ENCODE measurements at regions not wholly inside any gene's neighbourhood (a gene's known extent, or its start where the extent isn't known, plus 50 kb on each side); places are given as distances from the start of the nearest gene placed in this dataset.

DNA sequence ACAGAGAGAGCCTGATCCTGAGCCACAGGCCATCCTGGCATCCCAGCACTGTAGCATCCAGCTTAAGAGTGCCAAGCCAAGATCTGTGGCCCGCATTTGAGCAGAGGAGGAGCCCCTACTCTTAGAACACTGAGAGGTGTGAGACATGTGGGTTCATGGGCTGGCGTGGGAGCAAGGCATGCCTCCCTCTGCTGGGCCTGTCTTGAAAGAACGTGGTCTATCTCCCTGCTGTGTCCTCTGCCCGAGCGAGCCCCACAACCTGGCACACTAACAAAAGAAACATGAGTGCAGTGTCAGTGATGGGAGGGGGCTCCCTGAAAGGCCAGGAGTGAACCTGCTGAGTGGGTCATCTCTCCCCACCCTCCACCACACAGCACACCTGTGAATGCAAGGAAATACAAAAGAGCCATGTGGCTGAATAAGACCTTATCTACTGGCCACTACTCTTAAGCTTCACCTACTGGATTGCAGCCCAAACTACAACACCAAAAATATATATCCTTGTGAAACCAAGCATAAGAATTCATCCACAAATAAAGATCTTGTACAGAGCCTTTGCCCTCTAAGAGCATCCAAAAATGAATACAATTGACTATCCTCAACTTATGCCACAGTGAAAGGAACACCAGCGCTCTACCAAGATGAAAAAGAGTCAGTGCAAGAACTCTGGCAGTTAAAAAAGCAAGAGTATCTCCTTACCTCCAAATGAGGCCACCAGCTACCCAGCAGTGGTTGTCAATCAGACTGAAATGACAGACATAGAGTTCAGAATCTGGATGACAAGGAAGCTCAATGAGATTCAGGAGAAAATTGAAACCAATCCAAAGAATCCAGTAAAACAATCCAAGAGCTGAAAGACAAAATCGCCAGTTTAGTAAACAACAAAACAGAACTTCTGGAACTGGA lies 259.4 kb upstream of the DAB1 start:
- no peak overlapping the region for H3K4me3 ChIP-seq (ENCODE audit: low read depth, low read length)
- no peak for DNase-seq (ENCODE audit: low read depth)
- no peak for TF ChIP-seq CTCF (IDR thresholded peaks at IDR 0.05; ENCODE audit: insufficient read depth, low read depth, low read length, missing control alignments)

DNA sequence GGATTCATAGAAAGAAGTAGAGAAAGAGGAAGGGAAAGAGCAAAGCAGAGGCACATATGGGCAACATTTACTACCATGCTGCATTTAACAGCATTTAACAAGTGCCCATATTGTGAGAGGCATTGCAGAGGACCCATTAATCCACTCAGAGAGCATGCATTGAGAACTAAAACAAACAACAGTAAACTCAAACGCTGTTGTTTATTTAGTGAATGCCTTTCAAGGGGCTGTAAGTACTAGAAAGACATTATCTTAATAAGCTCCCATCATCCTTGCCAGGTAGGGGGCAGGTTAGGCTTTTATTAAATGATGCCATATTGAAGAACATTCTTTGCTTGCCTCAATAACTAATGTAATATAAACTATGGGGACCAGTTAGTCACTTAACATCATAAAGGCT lies 254.3 kb upstream of the DAB1 start:
- H3K4me3 ChIP-seq (ENCODE audit: low read depth, low read length) = no peak overlapping the region
- no peak for DNase-seq (ENCODE audit: low read depth)

DNA sequence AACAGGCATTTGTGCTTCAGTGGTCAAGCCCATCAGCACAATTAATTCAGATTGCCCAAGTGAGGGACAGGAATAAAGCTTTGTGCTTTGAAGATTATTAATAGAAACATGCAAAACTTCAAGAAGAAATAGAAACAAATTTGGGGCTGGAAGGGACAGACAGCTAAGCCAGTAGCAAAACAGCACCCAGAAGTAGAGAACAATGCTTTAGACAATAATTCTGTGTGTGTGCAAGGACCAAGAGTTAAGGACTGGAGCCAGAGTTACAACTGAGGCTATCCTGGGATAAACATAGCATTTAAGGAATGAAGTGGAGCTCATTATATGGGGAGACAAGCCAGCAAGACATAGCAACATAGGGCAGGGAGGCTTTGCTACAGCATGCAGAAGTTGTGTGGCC lies 251.9 kb upstream of the DAB1 start:
- no peak overlapping the region for H3K4me3 ChIP-seq (ENCODE audit: low read depth, low read length)
- no peak for TF ChIP-seq CTCF (IDR thresholded peaks at IDR 0.05; ENCODE audit: insufficient read depth, low read depth, low read length, missing control alignments)
- no peak for DNase-seq (ENCODE audit: low read depth)

More for the DNA sequence above, 254.3 kb upstream of the DAB1 start:
- TF ChIP-seq CTCF (IDR thresholded peaks at IDR 0.05; ENCODE audit: insufficient read depth, low read depth, low read length, missing control alignments) = no peak

- no peak for DNase-seq (ENCODE audit: low read depth)
Observed at GRCh38 chr1:57674801-57675200, 250.9 kb upstream of the DAB1 start.

GRCh38 chr1:57672346-57673140 lies 248.7 kb upstream of the DAB1 start:
- TF ChIP-seq CTCF (IDR thresholded peaks at IDR 0.05; ENCODE audit: insufficient read depth, low read depth, low read length, missing control alignments) = no peak
- no peak overlapping the region for H3K4me3 ChIP-seq (ENCODE audit: low read depth, low read length)

More at GRCh38 chr1:57674801-57675200, 250.9 kb upstream of the DAB1 start:
- no peak for TF ChIP-seq CTCF (IDR thresholded peaks at IDR 0.05; ENCODE audit: insufficient read depth, low read depth, low read length, missing control alignments)
- no peak overlapping the region for H3K4me3 ChIP-seq (ENCODE audit: low read depth, low read length)

GRCh38 chr1:57671750-57672149 lies 247.9 kb upstream of the DAB1 start:
- no peak for TF ChIP-seq CTCF (IDR thresholded peaks at IDR 0.05; ENCODE audit: insufficient read depth, low read depth, low read length, missing control alignments)
- DNase-seq (ENCODE audit: low read depth) = no peak
- no peak overlapping the region for H3K4me3 ChIP-seq (ENCODE audit: low read depth, low read length)

More at GRCh38 chr1:57672346-57673140, 248.7 kb upstream of the DAB1 start:
- DNase-seq (ENCODE audit: low read depth) = no peak
